OCI-LY3 (cell line): ENCODE measurements at regions not wholly inside any gene's neighbourhood (a gene's known extent, or its start where the extent isn't known, plus 50 kb on each side); places are given as distances from the start of the nearest gene placed in this dataset.

Experiments used
- CTCF ChIP-seq: fragments of 200-600, 300-600 bp; sonication (generic); IDR thresholded peaks from 2 replicates; pipeline ENCODE4 v1.5.1; 2014; ENCODE audit warnings: antibody characterized with exemption, low read length, low read depth
- EZH2phosphoT487 ChIP-seq: fragments of 200-600 bp; shearing (Covaris generic); IDR thresholded peaks from 2 replicates; pipeline ENCODE4 v1.6.1; 2018; ENCODE audit warnings: antibody characterized with exemption, mixed run types, low read depth

- TF ChIP-seq CTCF = no peak
- TF ChIP-seq EZH2phosphoT487 = no peak
These were observed 67.9 kb downstream of the DNAAF9 start for GRCh38 chr20:3339571-3339970.
